ENCODE measurements at regions not wholly inside any gene's neighbourhood (a gene's known extent, or its start where the extent isn't known, plus 50 kb on each side); places are given as distances from the start of the nearest gene placed in this dataset.

- H3K4me1 Mint-ChIP-seq = peaks cover 0 to 2% of the 10 kb centered on the region in 2 experiments; a peak in 2 of 4 replicates
- Histone ChIP-seq H2BK5ac (ENCODE audit: insufficient read length, low read length) (no peak overlapping the region), H3K79me1 (ENCODE audit: insufficient read depth, low read depth, low read length, poor library complexity, severe bottlenecking) (no peaks in the 10 kb centered on the region), H3K23ac (ENCODE audit: insufficient read length, low read depth, low read length) (no peak overlapping the region), H2BK15ac (ENCODE audit: low read depth, low read length) (no peak overlapping the region), H2AFZ (ENCODE audit: low read length) (no peak overlapping the region), H4K5ac (ENCODE audit: insufficient read length, low read depth, low read length) (no peak overlapping the region), H3K56ac (ENCODE audit: insufficient read length, low read depth, low read length) (no peak overlapping the region), H3K4ac (ENCODE audit: low read depth, low read length) (no peak overlapping the region), H3K14ac (ENCODE audit: insufficient read depth, low read length) (no peak overlapping the region), H3K79me2 (ENCODE audit: insufficient read depth, low read length) (peaks cover 2% of the 10 kb centered on the region; the same call in 1 of the 2 replicates), H3K4me1 (ENCODE audit: insufficient read depth, low read length) (no peaks in the 10 kb centered on the region), H4K8ac (replicated peaks; ENCODE audit: insufficient read length, low read depth, low read length) (no peak overlapping the region), H4K20me1 (ENCODE audit: control insufficient read depth, insufficient read depth, insufficient read length) (no peaks in the 10 kb centered on the region), H3K9ac (ENCODE audit: extremely low read depth, insufficient read length, low read length) (no peak overlapping the region), H3T11ph (ENCODE audit: low read length) (no peak overlapping the region), H3K4me2 (ENCODE audit: insufficient read depth, insufficient read length, low read length) (no peak overlapping the region), H2BK120ac (ENCODE audit: low read depth, low read length, poor library complexity, severe bottlenecking) (no peak overlapping the region), H2BK12ac (ENCODE audit: insufficient read length, low read depth, low read length) (no peak overlapping the region), H2AK5ac (ENCODE audit: insufficient read length, low read length) (no peak overlapping the region), H3K18ac (ENCODE audit: insufficient read length, low read depth, low read length) (no peak overlapping the region), H3K27me3 (ENCODE audit: insufficient read depth, low read length) (no peaks in the 10 kb centered on the region; the same call in 1 of the 2 replicates), H3K23me2 (ENCODE audit: insufficient read length, low read depth, low read length, poor library complexity, severe bottlenecking) (no peaks in the 10 kb centered on the region), H3K9me3 (ENCODE audit: control insufficient read depth, low read depth, low read length) (no peaks in the 10 kb centered on the region), H4K91ac (ENCODE audit: insufficient read length, low read depth, low read length) (no peak overlapping the region), H2BK20ac (ENCODE audit: low read depth, low read length, poor library complexity, severe bottlenecking) (no peak overlapping the region), H3K27ac (ENCODE audit: insufficient read length, low read depth, low read length) (no peak overlapping the region)
- no peak overlapping the region for H3K4me3 Mint-ChIP-seq
- no CpG with 5 or more reads among the region's 4 CpGs for WGBS (ENCODE audit: extremely low coverage, insufficient read length, low lambda C conversion rate)
- no peak overlapping the region for H3K27ac Mint-ChIP-seq
- H3K9me3 Mint-ChIP-seq = peaks cover 7% of the 10 kb centered on the region in 2 experiments
- H3K36me3 Mint-ChIP-seq (ENCODE audit: insufficient read depth in 1 of 3, low read depth in 3 of 3) = no peaks in the 10 kb centered on the region
- DNase-seq = no peak
- H3K27me3 Mint-ChIP-seq (ENCODE audit: low read depth) = peaks cover 28% of the 10 kb centered on the region
- TF ChIP-seq CTCF (conservative IDR thresholded peaks at IDR 0.05) = no peak
Observed at GRCh38 chr12:127565241-127565640, 701.7 kb upstream of the TMEM132C start.

Measured in H9 (cell line).